ENCODE measurements at regions not wholly inside any gene's neighbourhood (a gene's known extent, or its start where the extent isn't known, plus 50 kb on each side); places are given as distances from the start of the nearest gene placed in this dataset.

DNA sequence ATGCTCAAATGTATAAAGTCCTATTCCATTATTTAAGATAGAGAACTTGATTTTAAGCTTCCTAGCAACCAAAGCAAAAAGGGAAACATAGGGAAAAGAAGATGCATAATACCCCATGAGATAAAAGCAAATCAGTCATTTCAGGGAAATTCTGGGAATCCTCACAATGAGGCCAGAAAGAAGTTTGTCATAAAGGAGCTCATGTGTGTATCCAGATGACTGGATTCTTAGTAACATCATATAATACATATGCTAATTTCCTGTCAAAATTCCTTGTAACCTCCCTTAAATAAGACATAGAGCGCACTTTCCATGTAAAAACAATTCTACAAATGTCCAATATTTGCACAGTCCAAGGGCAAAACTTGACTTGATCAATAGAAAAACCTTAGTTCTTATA, 411.0 kb upstream of the WWC1 start:
- TF ChIP-seq, protein P1, sequence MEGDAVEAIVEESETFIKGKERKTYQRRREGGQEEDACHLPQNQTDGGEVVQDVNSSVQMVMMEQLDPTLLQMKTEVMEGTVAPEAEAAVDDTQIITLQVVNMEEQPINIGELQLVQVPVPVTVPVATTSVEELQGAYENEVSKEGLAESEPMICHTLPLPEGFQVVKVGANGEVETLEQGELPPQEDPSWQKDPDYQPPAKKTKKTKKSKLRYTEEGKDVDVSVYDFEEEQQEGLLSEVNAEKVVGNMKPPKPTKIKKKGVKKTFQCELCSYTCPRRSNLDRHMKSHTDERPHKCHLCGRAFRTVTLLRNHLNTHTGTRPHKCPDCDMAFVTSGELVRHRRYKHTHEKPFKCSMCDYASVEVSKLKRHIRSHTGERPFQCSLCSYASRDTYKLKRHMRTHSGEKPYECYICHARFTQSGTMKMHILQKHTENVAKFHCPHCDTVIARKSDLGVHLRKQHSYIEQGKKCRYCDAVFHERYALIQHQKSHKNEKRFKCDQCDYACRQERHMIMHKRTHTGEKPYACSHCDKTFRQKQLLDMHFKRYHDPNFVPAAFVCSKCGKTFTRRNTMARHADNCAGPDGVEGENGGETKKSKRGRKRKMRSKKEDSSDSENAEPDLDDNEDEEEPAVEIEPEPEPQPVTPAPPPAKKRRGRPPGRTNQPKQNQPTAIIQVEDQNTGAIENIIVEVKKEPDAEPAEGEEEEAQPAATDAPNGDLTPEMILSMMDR (optimal IDR thresholded peaks at IDR 0.05 in 1 of 3, IDR thresholded peaks at IDR 0.05 in 1 of 3, conservative IDR thresholded peaks at IDR 0.05 in 1 of 3; ENCODE audit: extremely low read depth in 1 of 3, insufficient read depth in 2 of 3, low read length in 3 of 3), result no peak
- TF ChIP-seq EZH2 (IDR thresholded peaks at IDR 0.05; ENCODE audit: low read length), result no peak

Data from keratinocyte (primary cell).